K562 (cell line): ENCODE measurements at regions not wholly inside any gene's neighbourhood (a gene's known extent, or its start where the extent isn't known, plus 50 kb on each side); places are given as distances from the start of the nearest gene placed in this dataset.

Experiments
- ATAC-seq: fragments of 200-7000 bp; cut with Tn5 transposase; 3 replicates; pipeline ENCODE4 v1.9.1; 2020; ENCODE audit warnings: moderate library complexity
- BruUV-seq: library from RNA; stranded (reverse); fragments of 400-500 nt; replicated peaks from 2 replicates; lab custom pipeline; 2021; lab: Mats Ljungman, UMichigan
- CTCF ChIA-PET: fragments of 300-600 bp; formaldehyde crosslinking; extraction: SDS; loops from one replicate; lab custom pipeline; 2021; ENCODE audit warnings: low intra/inter-chr PET ratio; lab: Yijun Ruan, JAX
- POLR2A ChIA-PET: fragments of 300-600, 350-650 bp; sonication (Branson Sonifier 250); formaldehyde crosslinking; extraction: SDS; loops from one replicate; lab custom pipeline; 2021; ENCODE audit warnings: antibody characterized with exemption, inconsistent platforms; lab: Yijun Ruan, JAX
- DNase-seq, 4 experiments: peaks; one replicate each; pipeline versions ENCODE4 v3.0.0 to v3.0.0-alpha.2; 2011 to 2018; ENCODE audit warnings: low spot score in 3 of 4, mixed read lengths in 3 of 4; ENCODE audit errors: extremely low read depth in 1 of 4
- FAIRE-seq: peaks from 2 replicates; lab custom pipeline; 2011; peaks lifted over from hg19 to GRCh38; lab: Jason Lieb, UNC
- H2AFZ ChIP-seq: 2 replicates; pipeline ENCODE4 v1.6.0; 2011; ENCODE audit warnings: low read depth, low read length, control low read depth, inconsistent platforms
- H3K27ac ChIP-seq: fragments of 200-600 bp; 3 replicates; pipeline ENCODE4 v1.8.0; 2011; ENCODE audit warnings: low read depth, mild to moderate bottlenecking, control low read depth, inconsistent platforms, low read length, moderate library complexity, mixed read lengths; ENCODE audit errors: extremely low read depth
- H3K27me3 ChIP-seq, 2 experiments: fragments of 300-600 bp in 1 of 2; 2 replicates in 1 of 2; 3 replicates in 1 of 2; pipeline versions ENCODE4 v1.6.0 to v1.8.0; 2011; ENCODE audit warnings: inconsistent platforms in 2 of 2, low read length in 2 of 2, mild to moderate bottlenecking in 1 of 2, mixed read lengths in 1 of 2, moderate library complexity in 1 of 2; ENCODE audit not compliant: control insufficient read depth in 2 of 2, insufficient read depth in 2 of 2
- H3K36me3 ChIP-seq: fragments of 300-600 bp; 3 replicates; pipeline ENCODE4 v1.8.0; 2011; ENCODE audit warnings: mild to moderate bottlenecking, low read length, inconsistent platforms; ENCODE audit not compliant: control insufficient read depth, insufficient read depth
- H3K4me1 ChIP-seq, 2 experiments: fragments of 200-600 bp in 1 of 2; replicated peaks in 1 of 2; 2 replicates in 1 of 2; 3 replicates in 1 of 2; pipeline versions ENCODE4 v1.5.1 to v1.8.0; 2011; ENCODE audit warnings: inconsistent platforms in 2 of 2, low read length in 2 of 2, mild to moderate bottlenecking in 1 of 2, mixed read lengths in 1 of 2, moderate library complexity in 1 of 2; ENCODE audit not compliant: control insufficient read depth in 2 of 2, insufficient read depth in 2 of 2
- H3K4me2 ChIP-seq: 2 replicates; pipeline ENCODE4 v1.6.1; 2011; ENCODE audit warnings: low read length, control low read depth, inconsistent platforms, mixed read lengths; ENCODE audit not compliant: insufficient read depth
- H3K4me3 ChIP-seq: fragments of 200-600 bp; sonication (generic), shearing (Covaris generic); 2 replicates; pipeline ENCODE4 v1.5.1; 2016; ENCODE audit warnings: control low read depth, inconsistent platforms
- H3K79me2 ChIP-seq: fragments of 200-600 bp; 3 replicates; pipeline ENCODE4 v1.8.0; 2011; ENCODE audit warnings: low read length, inconsistent platforms; ENCODE audit not compliant: control insufficient read depth, insufficient read depth
- H3K9ac ChIP-seq, 2 experiments: 2 replicates each; pipeline versions ENCODE4 v1.6.0 to v1.6.1; 2011; ENCODE audit warnings: low read depth in 2 of 2, low read length in 2 of 2, control low read depth in 1 of 2, inconsistent platforms in 1 of 2, mild to moderate bottlenecking in 1 of 2, mixed read lengths in 1 of 2; ENCODE audit not compliant: insufficient read depth in 1 of 2
- H3K9me1 ChIP-seq: one replicate; pipeline ENCODE4 v1.6.0; 2011; ENCODE audit warnings: inconsistent platforms, mild to moderate bottlenecking, low read length, moderate library complexity; ENCODE audit not compliant: control insufficient read depth, insufficient read depth
- H3K9me3 ChIP-seq: replicated peaks from 2 replicates; pipeline ENCODE4 v1.5.1; 2011; ENCODE audit warnings: low read depth, low read length, inconsistent platforms; ENCODE audit not compliant: control insufficient read depth, insufficient read depth
- H4K20me1 ChIP-seq: replicated peaks from 2 replicates; pipeline ENCODE4 v1.6.1; 2011; ENCODE audit warnings: low read length, inconsistent platforms, mixed read lengths; ENCODE audit not compliant: control insufficient read depth, insufficient read depth
- AFF4 ChIP-seq: sonication (generic); formaldehyde crosslinking; IDR thresholded peaks from 2 replicates; pipeline ENCODE4 v1.8.0; 2023; ENCODE audit warnings: mild to moderate bottlenecking, missing genetic modification reagents
- EP400 ChIP-seq: fragments of 450-650 bp; IDR thresholded peaks from 2 replicates; pipeline ENCODE4 v1.6.1; 2017; ENCODE audit warnings: antibody characterized with exemption, mild to moderate bottlenecking, moderate library complexity
- HBP1 ChIP-seq: fragments of 450-650 bp; formaldehyde crosslinking; IDR thresholded peaks from 2 replicates; pipeline ENCODE4 v1.4.0; 2022; ENCODE audit warnings: missing genetic modification characterization
- HLTF ChIP-seq: fragments of 450-650 bp; IDR thresholded peaks from 2 replicates; pipeline ENCODE4 v1.6.1; 2016
- MAX ChIP-seq: sonication (generic); formaldehyde crosslinking; IDR thresholded peaks from 2 replicates; pipeline ENCODE4 v1.9.0; 2022; ENCODE audit warnings: mild to moderate bottlenecking, missing genetic modification reagents
- PBX2 ChIP-seq, 2 experiments: IDR thresholded peaks in 1 of 2; conservative IDR thresholded peaks in 1 of 2; 2 replicates each; pipeline ENCODE4 v1.6.1; 2016; ENCODE audit warnings: low read depth in 2 of 2, mild to moderate bottlenecking in 1 of 2, missing compliant biosample characterization in 1 of 2, missing genetic modification characterization in 1 of 2, moderate library complexity in 1 of 2
- RFX5 ChIP-seq: IDR thresholded peaks from 2 replicates; pipeline ENCODE4 v1.6.1; 2011; ENCODE audit warnings: low read depth, mild to moderate bottlenecking, improper control_type of control experiment, low read length
- ZKSCAN3 ChIP-seq: fragments of 250-450 bp; sonication (Bioruptor Pico); IDR thresholded peaks from 2 replicates; pipeline ENCODE4 v1.4.0; 2020
- ZNF41 ChIP-seq: fragments of 250-450 bp; sonication (Bioruptor Pico); conservative IDR thresholded peaks from 2 replicates; pipeline ENCODE4 v1.4.0; 2020; ENCODE audit warnings: mild to moderate bottlenecking
- WGBS: fragments of 100-300 bp; shearing (Covaris generic); methylation state at CpG from one replicate; pipeline ENCODE4 v1.1.6; 2016; ENCODE audit warnings: low coverage, mixed read lengths; ENCODE audit not compliant: insufficient coverage; ENCODE audit errors: missing lambda C conversion rate; 5-methylcytosine and 5-hydroxymethylcytosine counted together
- in situ Hi-C: fragments of 300-500 bp; cut with MboI; formaldehyde crosslinking; loops from 4 replicates; pipeline ENCODE4 v1.15.0; 2018; ENCODE audit warnings: inconsistent platforms, mixed read lengths
- intact Hi-C: fragments of 100-400 bp; cut with micrococcal nuclease; formaldehyde crosslinking; loops from 2 replicates; pipeline ENCODE4 v1.14.2; 2022
- TF ChIP-seq, protein P1 (sequence below): sonication (generic); formaldehyde crosslinking; IDR thresholded peaks from 2 replicates; pipeline ENCODE4 v1.8.1; 2023; ENCODE audit warnings: mild to moderate bottlenecking, missing genetic modification reagents, moderate library complexity

DNA sequence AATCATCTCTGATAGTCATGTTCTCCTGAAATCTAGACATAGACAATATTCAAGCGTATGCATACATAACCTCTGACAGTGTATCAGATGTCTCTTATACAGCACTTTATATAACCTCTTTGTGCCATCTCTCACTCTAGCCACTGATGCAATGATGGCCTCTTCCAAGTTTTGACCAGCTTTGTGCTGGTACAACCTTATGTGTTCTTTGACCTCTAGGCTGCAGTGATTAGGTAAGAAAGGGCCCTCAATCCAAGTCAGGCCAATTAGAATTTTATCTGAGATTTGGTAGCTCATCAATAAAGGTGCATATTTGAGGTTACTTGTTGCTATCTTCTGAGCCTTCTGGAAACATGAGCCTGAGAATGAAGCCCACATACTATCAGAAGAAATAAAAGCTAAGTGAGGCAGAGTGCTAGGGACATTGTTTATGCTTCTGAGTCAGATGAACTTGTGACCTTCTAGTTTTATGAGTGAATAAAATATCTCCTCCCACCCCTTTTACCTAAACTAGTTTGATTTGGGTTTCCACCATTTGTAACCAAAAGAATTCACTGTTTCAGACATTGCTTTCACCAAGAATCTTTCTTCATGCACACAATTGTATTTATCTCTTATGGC lies 283.2 kb upstream of the SUCLG2 start:
- Histone ChIP-seq H3K9ac (no peak overlapping the region), H3K9me3 (no peaks in the 10 kb centered on the region), H3K4me2 (no peak overlapping the region), H3K27me3 (no peaks in the 10 kb centered on the region), H3K4me3 (no peak overlapping the region), H3K9me1 (no peaks in the 10 kb centered on the region), H4K20me1 (no peaks in the 10 kb centered on the region), H3K4me1 (no peaks in the 10 kb centered on the region), H2AFZ (no peak overlapping the region), H3K36me3 (no peaks in the 10 kb centered on the region), H3K79me2 (no peaks in the 10 kb centered on the region), H3K27ac (no peak overlapping the region)
- ATAC-seq = no peak
- in situ Hi-C loops = no loop called here
- intact Hi-C loops = no loop called here
- TF ChIP-seq HBP1 (CRISPR knock-in tag) (no peak), ZKSCAN3 (CRISPR knock-in tag) (no peak), AFF4 (CRISPR knock-in tag) (no peak), PBX2 (CRISPR knock-in tag; IDR thresholded peaks at IDR 0.05; ENCODE audit: low read depth) (no peak), PBX2 (tag; conservative IDR thresholded peaks at IDR 0.05; ENCODE audit: low read depth) (no peak), MAX (CRISPR knock-in tag) (no peak), RFX5 (no peak), HLTF (no peak), ZNF41 (CRISPR knock-in tag) (no peak), EP400 (no peak)
- TF ChIP-seq, protein P1, sequence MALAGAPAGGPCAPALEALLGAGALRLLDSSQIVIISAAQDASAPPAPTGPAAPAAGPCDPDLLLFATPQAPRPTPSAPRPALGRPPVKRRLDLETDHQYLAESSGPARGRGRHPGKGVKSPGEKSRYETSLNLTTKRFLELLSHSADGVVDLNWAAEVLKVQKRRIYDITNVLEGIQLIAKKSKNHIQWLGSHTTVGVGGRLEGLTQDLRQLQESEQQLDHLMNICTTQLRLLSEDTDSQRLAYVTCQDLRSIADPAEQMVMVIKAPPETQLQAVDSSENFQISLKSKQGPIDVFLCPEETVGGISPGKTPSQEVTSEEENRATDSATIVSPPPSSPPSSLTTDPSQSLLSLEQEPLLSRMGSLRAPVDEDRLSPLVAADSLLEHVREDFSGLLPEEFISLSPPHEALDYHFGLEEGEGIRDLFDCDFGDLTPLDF (CRISPR knock-in tag) = no peak
- BruUV-seq = no TSS peak
- ChIA-PET CTCF (no interaction called here), POLR2A (no interaction called here)
- no peak for FAIRE-seq
- 0% methylated on average over 1 of the region's 1 CpG for WGBS
- no peak for DNase-seq
